Colon (tissue), 2 donors: ENCODE measurements at regions not wholly inside any gene's neighbourhood (a gene's known extent, or its start where the extent isn't known, plus 50 kb on each side); places are given as distances from the start of the nearest gene placed in this dataset.
"Not testable (repeated sequence)": the region's sequence is repeated elsewhere in the genome, so short reads cannot be mapped to it uniquely, and the experiment has no call there.

Source experiments
- FAIRE-seq: peaks from 2 replicates; lab custom pipeline; 2012; peaks lifted over from hg19 to GRCh38; lab: Jason Lieb, UNC
- donor health status: control.
- donor health status: control.

DNA sequence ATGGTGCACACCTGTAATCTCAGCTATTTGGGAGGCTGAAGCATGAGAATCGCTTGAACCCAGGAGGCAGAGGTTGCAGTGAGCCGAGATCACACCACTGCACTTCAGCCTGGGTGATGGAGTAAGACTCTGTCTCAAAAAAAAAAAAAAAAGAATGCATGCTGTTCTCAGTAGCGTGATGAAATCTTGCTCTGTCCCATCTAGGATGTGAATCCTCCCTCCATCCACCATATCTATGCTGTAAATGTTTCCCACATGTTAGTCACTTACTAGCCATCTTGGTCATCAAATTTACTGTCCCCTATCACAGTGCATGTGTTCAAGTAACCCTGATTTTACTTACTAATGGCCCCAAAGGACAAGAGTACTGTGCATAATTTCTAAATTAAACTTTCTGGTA, 315.4 kb upstream of the TBX18 start:
- no peak for FAIRE-seq

DNA sequence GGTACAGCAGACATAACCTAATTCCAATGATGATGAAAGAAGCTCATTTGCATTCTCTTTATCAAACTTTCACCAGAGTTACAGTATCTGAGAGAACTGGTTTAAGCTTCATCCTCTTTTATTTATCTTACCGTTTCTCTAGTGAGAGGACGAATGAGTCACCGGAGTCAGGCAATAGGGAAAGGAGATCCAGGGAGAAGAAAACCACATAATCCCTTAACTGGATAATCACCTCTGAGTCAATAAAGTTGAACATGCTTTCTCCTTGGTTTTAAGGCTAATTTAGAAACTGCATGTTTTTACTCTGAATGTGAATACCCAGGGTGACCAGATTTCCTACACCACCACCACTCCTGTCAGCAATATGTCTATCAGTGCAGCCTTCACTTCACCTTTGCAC, 313.7 kb upstream of the TBX18 start:
- FAIRE-seq, result no peak

DNA sequence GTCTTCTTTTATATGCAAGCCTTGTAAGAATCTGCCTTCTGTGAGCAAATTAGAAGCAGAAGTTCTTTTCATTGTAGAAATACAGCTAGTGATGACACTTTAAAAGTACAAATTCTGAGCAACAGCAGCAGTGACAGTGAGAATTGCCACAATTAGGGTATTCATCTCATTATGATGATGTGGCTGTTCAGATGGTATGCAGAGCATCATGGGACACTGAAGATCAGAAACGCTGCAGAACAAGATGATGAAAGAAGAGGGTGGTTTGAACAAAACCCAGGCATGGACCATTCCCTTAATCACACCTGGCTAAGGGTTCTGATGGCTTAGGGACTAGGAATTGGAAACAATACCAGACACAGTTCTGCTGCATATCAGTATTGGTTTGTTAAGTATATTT, 312.7 kb upstream of the TBX18 start:
- FAIRE-seq, result no peak

DNA sequence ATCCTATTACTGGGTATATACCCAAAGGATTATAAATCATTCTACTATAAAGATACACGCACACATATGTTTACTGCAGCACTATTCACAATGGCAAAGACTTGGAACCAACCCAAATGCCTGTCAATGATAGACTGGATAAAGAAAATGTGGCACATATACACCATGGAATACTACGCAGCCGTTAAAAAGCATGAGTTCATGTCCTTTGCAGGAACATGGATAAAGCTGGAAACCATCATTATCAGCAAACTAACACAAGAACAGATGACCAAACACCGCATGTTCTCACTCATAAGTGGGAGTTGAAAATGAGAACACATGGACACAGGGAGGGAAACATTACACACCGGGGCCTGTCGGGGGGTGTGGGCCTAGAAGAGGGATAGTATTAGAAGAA, 307.4 kb upstream of the TBX18 start:
- not testable (repeated sequence) for FAIRE-seq

DNA sequence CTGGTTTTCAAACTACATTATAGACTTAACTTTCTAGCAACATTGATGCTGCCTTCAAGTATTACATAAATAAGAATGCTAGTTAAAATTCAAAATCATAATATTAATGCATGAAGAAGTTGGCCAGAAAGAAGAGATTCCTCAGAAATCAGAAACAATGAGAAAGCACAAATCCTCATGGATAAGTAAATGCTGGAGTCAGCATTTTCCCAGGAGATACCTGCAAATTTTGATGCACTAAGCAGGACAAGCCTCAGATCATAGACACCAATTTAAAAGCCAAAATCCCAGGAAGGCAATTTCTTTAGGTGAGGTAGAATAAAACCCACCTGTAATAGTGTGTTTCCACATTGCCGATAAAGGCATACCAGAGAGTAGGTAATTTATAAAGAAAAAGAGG, 305.2 kb upstream of the TBX18 start:
- no peak for FAIRE-seq

DNA sequence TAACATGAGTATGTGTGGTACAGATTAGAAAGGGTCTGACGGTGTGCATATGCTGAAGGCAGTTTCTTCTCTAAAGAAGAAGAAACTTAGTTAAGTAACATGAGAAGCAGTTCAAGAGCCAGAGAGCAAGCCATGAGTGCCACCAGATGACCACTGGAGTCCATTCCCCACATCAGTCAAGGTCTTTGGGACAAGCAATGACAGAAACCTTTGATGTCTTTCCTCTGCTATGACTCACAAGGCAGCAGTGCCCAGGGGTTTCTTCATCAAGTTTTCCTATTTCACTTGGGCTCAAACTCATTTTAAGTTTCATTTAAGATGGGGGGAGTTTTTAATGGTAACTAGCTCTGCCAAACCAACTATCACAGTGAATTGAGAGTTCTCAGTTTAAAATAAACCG, 303.8 kb upstream of the TBX18 start:
- FAIRE-seq, result no peak

DNA sequence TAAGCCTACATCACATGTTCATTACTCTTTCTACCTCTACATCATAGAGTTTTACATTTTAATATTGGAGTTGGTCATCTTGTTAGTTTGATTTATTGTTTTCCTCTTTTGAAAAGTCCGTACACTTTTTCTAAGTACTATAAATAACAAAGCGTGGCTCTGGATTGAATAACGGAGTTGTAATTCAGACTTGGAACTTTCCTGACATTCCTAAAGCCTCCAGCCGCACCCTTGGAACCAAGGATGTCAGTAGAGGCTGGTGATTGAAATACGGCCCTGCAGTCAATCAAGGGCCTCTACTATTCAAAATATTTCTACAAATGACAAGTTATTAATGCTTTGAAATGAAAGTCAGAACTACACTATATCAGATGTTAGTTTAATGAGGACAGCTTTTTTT, 301.9 kb upstream of the TBX18 start:
- FAIRE-seq, result no peak

DNA sequence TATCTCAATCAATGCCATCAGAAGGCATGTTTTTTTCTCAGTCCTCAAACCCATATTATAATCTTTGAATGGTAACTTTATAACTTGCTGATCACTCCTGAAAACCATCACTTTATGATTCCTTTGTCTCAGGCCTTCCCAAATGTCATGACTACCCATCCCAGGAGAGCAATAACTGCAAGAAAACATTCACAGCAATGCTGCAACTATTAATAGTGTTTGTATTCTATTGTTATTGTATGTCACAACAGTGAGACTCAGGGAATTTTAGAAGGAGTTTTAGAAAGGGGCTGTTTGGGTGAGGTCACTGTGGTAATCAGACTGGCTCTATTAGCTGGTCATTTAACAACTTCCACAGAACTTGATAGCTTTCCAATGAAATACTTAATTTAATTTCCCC, 301.4 kb upstream of the TBX18 start:
- FAIRE-seq, result no peak

DNA sequence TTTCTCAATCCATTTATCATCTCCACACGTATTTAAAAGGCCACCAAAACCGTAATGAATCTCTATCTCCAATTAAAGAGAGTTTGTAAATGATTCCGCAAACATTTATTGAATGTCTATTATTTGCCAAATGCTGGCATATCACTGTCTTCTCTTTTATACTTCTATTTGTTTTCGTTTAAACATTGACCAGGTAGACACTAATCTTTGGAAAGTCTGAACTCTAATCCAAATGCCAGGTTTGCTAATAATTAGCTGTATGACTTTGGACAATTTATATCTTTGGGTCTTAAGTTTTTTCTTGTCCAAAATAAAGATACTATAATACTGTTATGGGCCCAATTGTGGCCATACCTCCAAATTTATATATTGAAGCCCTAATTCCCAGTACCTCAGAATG, 299.2 kb upstream of the TBX18 start:
- FAIRE-seq, result no peak

DNA sequence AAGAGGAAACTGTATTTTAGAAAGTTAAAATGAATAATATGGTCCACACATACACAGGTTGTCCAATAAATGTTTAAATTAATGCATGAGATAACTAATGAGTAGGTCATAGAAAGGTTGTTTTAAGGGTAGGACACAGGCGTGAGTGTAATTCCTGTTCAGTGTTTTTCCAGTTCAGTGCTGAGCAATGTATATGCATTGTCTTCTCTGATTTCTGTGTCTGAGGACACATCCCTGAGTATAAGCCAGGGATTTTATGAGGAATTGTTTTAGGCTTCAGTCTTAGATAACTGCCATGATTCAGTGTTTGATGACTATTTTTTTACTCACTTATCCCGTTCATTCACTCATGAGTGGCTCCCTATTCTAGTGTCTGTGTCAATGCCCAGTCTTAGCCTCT, 298.5 kb upstream of the TBX18 start:
- FAIRE-seq, result no peak

DNA sequence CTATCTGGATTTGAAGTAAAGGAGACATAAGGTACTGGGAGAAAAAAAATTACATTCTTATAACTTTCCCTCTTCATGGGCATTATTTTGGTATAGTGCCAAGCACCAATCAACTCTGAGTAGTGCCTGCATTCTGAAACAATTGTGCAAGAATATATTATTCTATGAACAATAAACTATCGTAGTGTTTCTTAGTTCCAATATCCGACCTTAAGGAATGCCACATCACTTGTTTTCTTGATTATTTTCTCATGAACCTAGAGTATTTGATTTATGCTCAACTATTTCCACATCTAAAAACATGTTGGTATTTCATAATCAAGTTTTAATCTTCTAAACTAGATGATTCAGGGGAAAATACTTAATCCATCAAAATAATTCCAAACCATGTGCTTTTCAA, 294.4 kb upstream of the TBX18 start:
- no peak for FAIRE-seq

DNA sequence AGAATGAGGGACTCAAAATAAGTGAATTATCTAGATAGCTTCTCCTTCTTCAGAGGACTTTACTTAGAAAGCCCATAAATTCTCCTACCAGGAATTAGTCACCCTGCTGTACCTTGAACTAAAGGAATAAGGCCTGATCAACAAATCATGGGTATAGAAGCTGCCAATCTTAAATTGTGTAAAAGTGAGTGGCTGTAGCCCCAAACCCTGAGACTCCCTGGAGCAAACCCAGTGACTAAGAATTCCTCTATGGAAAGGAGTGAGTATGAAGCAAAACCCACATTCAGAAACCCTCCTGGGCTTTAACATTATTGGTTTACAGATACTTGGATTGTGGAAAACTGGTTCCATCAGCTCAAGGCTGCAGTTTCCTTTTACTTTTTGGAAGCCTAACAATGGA, 285.8 kb upstream of the TBX18 start:
- no peak for FAIRE-seq

DNA sequence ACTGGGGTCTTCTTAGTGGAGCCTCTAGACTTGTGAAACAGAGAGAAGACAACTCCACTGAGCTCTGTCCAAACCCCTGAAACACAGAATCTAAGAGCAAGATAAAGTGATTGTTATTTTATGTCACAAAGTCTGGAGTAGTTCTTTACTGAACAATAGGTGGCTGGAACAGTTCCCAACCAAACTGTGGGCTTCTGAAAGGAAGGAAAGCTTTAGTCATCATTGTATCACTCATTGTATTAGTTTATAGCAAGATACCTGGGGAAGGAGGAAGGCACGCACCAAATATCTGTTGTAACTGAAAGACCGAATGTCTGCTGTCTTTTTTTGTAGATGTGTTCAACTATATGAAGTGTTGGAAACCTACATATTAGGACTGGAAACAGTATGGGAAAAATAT, 284.9 kb upstream of the TBX18 start:
- FAIRE-seq, result no peak

DNA sequence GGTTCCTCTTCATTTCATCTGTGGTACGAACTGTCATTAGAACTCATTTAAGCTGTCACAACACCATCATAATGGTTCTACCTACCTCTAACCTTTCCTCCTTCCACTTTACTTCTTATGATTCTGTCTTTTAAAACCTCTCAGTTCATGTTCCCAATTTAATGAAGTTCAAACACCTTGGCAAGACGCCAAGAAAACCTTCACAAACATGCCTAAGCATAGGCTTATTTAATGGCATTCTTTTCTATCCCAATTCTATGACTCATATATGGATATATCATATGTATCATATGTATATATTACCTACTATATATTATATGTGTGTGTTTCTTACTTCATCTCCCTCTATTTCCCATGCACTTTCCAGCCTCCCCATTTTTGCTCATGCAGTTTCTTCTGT, 283.4 kb upstream of the TBX18 start:
- FAIRE-seq, result no peak

DNA sequence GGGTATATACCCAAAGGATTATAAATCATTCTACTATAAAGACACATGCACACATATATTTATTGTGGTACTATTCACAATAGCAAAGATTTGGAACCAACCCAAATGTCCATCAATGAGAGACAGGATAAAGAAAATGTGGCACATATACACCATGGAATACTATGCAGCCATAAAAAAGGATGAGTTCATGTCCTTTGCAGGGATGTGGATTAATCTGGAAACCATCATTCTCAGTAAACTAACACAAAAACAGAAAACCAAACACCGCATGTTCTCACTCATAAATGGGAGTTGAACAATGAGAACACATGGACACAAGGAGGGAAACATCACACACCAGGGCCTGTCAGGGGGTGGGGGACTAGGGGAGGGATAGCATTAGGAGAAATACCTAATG, 281.4 kb upstream of the TBX18 start:
- not testable (repeated sequence) for FAIRE-seq

DNA sequence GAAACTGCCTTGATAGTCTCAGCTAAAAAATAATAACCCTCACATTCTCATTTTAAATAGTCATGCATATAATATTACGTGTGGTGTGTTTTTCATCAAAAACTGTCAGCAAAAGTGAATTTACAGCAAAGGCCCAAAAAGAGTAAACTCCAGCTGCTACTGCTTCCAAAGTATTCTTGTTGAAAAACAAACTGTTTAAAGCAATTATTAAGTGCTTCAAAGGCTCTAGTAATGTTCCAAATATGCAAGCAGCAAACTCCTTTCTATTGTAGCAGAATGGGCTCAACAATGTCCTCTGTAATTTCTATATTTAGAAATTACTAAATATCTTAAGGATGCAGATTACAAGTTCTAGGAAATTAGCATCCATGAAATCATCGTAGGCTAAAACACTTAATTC, 280.0 kb upstream of the TBX18 start:
- FAIRE-seq, result no peak

DNA sequence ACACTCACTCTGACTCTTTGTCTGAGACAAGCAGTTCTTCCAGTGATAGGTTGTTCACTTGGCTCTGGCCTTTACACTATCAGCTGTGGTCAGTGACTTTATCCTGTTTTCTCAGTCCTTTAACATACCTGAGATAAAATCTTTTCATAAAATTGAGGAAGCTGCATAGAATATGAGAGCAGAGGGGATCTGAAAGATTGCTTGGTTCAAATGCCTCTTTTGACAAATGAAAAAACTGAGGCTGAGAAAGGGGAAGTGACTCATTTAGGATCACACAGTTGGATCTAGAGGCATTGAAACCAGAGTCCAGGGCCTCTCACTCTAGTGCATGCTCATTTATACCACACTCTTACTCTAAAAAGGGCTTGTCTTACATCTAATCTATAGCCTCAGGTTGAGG, 277.0 kb upstream of the TBX18 start:
- FAIRE-seq, result no peak

DNA sequence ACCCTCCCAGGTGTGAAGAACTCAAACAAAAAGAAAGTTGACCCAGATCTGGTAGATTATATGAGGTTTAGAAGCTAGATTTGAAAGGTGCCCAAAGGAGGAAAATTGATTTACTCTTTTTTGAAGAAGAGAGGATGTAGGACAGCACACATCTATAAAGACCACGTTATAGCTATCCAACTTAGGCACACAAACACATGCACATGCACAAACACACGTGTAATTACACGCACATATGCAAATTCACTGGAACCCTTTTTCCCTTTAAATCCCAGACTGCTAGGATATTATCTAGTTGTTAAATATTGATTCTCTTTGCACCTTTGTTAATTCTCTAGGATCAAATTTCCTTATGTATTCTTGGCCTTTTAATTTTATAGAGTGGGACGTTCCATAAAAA, 272.8 kb upstream of the TBX18 start:
- no peak for FAIRE-seq

DNA sequence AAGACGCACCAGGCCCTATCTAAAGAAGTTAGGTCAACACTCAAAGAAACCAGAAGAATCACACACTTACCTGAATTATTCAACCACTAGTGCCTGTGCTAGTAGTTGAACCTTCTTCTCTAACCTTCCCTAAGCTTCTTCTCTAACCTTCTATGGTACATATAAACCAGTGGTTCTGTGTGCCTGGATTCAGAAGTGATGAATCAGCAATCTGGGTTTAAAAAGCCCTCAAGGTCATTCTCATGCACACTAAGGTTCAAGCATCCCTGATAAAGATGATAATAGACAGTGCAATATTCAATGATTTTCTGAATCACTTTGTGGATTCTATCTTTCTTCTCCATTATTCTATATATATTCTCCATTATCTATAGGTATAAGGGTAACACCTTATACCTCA, 271.4 kb upstream of the TBX18 start:
- no peak for FAIRE-seq

DNA sequence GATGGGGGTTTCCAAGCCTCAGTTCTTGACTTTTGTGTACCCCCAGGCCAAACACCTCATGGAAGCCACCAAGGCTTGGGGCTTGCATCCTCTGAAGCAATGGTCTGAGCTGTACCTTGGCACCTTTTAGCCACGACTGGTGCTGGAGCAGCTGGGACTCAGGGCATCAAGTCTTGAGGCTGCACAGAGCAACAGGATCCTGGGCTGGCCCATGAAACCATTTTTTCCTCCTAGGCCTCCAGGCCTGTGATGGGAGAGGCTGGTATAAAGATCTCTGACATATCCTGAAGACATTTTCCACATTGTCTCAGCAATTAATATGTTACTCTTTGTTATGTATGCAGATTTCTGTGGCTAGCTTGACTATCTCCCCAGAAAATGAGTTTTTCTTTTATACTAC, 269.1 kb upstream of the TBX18 start:
- FAIRE-seq, result no peak

DNA sequence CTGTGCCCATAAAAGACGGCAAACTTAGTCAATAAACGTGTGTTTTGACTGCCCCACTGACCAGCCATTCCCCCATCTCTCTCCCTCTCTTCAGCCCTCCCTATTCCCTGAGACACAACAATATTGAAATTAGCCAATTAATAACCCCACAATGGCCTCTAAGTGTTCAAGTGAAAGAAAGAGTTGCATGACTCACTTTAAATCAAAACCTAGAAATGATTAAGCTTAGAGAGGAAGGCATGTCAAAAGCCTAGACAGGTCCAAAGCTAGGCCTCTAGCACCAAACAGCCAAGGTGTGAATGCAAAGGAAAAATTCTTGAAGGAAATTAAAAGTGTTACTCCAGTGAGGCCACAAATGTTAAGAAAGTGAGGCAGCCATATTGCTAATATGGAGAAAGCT, 261.6 kb upstream of the TBX18 start:
- no peak for FAIRE-seq

DNA sequence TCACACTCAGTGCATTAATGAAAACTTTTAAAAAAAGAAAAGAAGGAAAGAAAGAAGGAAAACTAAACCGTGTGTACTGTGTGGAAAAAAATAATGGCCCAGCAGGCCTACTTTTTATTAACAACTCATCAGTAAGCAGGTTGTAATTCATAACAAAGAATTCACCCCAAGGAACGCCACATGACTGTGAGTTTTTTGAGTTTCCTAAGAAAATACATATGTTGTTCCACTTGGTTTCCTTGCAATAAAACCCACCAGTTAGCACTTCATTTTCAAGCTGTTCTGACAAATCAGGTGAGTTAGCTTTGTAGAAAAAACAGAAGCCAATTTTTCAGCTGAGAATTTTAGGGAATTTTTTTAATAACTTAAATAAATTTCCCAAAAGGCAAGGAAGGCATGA, 259.3 kb upstream of the TBX18 start:
- no peak for FAIRE-seq

DNA sequence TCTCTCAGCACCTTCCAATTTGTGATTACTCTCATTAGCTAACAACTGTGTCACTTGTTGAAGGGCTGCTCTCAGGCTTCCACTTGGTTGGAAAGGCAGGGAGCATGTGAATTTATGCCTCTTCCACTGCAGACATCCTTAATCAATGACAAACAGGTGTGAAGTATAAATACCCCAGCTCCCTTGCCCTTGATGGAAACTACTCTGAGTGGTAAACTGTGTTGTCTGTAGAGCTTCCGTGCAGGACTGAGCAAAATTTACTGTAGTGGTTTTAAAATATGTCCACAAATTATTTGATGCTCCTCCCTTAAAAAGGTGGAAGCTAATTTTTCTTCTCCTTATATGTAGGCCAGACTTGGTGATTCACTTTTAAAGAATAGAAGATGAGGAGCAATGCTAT, 253.0 kb upstream of the TBX18 start:
- no peak for FAIRE-seq

DNA sequence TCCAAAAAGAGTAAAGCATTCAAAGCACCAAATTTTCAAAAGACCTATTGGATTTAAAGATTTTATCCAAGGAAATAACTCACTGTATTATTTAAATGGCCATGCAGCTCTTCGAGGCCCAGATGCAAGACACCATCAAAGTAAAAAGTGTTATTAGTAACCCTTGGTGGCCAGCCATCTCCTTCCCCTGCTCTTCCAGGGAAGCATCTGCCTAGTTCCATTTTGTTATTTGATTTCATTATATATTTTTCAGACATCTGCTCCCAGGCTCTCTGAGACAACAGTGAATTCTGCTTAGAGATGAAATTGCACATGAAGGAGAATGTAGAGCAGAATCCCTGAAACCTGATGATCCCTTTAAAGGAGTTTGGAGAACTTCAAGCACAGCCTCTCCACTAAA, 252.3 kb upstream of the TBX18 start:
- FAIRE-seq, result no peak

DNA sequence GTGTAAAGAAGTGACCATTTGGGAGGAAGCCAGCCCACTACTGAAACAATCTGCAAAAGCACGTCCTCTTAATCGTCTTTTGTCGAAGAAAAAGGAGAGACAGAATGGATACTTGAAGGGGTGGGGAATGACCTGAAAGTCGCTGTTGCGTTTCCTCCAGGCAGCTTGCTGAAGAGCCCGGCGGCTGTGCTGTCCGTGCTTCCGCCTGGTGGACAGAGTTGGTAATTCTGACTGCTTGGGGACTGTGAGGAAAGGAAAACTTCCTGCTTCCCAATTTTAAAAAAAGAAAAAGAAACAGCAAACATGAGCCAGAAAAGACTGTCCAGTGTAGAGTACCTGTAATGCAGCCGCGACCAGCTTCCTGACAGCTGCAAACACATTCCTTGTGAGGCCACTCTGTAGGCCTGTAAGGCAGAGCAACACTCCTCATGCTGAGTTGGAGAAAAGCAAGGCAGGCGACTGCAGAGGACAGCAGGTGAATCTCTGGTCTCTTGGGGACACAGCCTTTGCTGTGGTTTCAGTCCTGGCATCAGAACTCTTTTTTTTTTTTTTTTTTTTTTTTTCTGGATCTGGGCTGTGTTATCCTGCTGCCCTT, 251.1 kb upstream of the TBX18 start:
- no peak for FAIRE-seq
